Stimulated activated CD8-positive, alpha-beta memory T cell treated with anti-CD3 and anti-CD28 coated beads, Interleukin-12 subunit alpha, Interleukin-12 subunit beta, amount 100 ng/mL, for 24 hours (primary cell): ENCODE measurements at regions not wholly inside any gene's neighbourhood (a gene's known extent, or its start where the extent isn't known, plus 50 kb on each side); places are given as distances from the start of the nearest gene placed in this dataset.

Experiments
- DNase-seq: peaks from one replicate; pipeline ENCODE4 v3.0.0-alpha.2; 2020; ENCODE audit errors: extremely low read depth

- no peak for DNase-seq
Observed at GRCh38 chr4:19783667-19784223, 468.0 kb upstream of the SLIT2 start.

DNA sequence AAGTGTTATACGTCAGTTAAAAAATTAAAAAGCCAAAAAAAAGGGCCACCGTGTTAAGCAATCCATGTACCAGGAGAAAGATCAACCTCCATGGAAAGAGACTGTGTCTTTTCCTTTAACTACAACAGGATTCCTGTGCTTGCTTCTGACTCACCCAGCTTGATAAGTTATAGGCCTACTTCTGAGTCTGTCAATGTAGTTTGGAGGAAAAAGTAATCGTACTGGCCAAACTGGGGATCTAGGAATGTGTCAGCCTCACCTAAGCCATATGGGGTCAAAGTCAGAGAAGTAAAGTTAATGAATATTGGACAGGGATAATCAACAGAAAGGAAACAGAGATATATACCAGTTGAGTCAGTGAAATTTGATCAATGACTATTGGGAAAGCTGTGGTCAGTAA is 470.8 kb upstream of the SLIT2 start:
- DNase-seq: no peak

DNA sequence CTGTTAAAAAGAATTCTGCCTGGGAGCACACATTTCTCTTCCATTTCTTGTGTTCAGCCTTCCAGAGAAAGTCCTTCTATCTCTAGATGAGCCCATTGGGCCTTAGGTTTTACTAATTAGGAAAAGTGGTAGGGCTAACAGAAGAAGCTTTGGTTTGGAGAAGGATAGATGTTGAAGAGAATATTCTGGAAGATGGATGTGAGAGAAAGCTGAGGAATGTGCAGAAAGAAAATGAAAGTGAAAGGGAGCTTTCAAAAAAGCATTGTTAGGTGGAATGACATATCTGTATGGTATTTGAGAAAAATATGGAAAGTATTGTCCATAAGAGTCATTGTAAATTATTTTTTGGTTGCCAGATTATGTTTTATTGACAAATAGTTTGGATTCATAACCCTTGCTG is 474.8 kb upstream of the SLIT2 start:
- DNase-seq: no peak

- DNase-seq: no peak
Observed at GRCh38 chr4:19776021-19776459, 475.7 kb upstream of the SLIT2 start.

- no peak for DNase-seq
Observed at GRCh38 chr4:19774690-19775256, 476.9 kb upstream of the SLIT2 start.

DNA sequence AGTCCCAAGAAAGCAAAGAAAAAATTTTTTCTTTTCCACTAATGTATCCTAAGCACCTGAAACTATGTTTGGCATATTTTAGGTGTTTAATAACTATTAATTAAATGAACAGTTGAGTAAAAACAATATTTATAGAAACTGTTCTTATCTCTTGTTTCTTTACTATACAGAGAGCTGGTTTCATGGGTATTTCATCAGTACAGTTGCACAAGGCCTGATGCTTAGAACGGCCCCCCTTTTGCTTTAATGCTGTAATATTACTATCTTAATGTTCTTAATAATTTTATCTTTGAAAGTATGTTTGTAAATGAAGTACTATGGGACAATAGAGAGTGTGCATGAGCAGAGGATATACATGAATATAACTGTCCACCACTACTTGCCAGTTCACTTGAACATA is 479.1 kb upstream of the SLIT2 start:
- no peak for DNase-seq

DNA sequence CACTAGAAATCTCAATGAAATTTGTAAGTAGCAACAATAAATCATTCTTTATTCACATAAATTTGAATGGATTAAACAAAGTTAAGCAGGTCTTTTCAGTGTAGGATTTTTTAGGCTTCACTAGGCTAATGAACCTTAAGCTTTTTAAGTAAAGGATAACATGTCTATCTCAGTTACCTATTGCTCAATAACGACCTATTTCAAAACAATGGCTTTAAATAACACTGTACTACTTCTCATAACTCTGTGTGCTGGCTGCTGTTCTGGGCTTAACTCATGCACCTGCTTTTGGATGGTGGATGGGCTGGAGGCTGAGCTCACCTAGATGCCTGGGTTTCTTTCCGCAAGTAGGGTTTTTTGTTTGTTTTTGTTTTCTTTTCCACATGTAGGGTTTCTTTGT is 495.0 kb upstream of the SLIT2 start:
- DNase-seq: no peak

GRCh38 chr4:19752599-19752998 is 499.1 kb upstream of the SLIT2 start:
- DNase-seq: no peak

- no peak for DNase-seq
Observed at GRCh38 chr4:19748519-19749479, 502.9 kb upstream of the SLIT2 start.

DNA sequence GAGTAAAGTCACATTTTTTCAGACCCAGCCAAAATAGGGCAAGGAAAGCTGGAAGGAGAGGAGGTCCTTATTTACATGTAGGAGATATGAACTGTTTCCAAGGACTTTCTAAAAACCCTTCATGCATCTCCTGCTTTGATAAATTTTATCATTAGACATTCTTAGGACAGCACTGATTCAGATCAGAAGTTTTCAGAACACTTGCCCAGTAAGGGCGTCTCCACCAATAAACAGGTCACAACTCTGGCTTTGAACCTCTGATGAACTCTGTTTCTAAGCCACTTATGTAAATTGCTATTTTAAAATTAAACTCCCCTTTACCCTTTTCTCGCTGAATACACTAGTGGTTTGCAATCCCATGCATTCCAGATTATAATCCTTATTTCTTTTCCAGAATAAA is 505.3 kb upstream of the SLIT2 start:
- no peak for DNase-seq

DNA sequence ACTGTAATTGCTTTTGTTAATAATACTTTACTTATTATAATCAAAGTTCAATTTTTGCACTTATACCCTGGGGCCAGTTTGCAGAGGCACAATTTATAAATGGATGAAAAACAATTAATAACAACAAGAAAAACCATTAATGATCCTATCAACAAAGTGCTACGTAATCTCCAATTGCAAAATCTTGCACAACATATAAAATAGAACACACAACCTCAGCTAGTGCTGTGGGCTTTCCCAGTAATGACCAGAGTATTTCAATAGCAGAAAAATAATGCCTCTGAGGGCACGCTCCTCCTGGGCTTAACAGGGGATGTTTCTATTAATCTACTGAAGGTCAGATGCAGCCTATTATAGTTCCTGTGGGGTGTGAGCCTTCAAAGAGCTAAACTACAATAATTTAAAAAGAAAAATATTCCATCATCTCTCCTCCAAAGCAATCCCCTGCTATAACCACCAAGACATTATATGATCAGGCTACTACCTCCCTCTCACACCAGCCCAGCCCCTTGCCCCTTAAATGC is 508.5 kb upstream of the SLIT2 start:
- no peak for DNase-seq

- DNase-seq: no peak
Observed at GRCh38 chr4:19739101-19739651, 512.5 kb upstream of the SLIT2 start.

DNA sequence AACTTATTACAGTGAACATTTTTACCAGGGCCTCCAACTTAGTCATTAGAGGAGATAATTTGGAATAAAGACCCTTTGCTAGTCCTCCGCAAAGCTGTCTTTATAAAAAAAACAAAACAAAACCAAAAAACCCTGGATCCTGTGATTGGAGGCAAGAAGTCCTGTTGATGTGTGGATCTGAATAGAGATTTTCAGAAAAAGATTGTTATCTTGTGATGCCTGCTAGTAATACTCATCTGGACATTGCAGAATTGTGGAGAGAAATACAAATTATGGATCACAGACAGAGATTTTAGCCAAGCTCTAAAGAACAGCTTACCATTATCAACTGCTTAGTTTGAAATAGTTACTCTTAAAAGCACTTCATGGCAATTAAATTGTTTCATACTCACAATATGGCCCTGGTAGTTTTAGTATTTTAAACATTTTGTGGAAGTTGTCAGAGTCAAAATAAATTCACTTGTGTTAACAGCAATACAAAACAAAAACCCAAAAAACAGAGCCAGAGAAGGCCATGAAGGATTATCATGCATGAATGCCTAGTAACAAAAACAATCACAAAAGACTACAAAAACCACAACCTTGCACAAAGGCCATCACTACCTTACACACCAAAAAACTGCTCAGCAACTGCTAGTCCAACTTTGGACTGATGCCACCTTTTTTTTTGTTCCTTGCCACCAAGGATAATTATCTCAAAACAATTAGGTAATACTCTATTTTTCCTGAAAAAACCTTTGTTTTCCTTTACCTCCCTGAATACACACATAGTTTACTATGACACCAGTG is 514.5 kb upstream of the SLIT2 start:
- no peak for DNase-seq

- DNase-seq: no peak
Observed at GRCh38 chr4:19735012-19735411, 516.7 kb upstream of the SLIT2 start.

DNA sequence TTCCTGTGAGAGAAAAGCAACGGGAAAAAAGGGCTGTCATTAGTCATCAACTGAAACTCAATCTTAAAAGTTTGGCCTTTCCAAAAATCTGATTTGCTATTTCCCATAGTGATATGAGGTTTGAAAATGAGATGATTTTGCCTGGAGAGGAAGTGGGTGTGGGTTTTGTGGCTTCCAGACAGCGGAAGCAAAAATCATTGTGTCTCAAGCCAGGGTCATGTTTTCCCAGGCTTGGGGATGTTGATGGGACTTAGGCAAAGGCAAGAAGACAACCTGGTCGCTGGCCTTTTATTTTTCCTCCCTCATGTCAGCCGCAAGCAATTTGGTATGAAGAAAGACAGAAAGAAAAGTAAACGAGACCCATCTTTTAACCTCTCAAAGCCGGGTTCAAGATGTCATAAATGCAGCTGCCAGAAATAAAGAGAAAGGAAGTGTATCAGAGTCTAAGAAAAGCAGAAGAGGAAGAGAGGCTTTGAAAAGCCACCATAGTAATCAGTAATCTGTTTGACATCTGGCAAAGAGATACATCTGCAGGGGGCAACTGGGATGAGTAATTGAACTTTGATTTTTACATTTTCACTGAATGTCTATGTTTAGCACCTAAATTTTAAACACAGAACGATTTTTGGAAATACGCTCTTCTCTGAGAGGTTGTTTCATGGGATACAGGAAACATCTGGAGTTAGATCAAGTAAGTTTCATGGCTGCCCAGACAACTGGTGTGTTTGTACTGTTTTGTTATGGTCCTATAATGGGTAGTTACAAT is 521.6 kb upstream of the SLIT2 start:
- DNase-seq: no peak

DNA sequence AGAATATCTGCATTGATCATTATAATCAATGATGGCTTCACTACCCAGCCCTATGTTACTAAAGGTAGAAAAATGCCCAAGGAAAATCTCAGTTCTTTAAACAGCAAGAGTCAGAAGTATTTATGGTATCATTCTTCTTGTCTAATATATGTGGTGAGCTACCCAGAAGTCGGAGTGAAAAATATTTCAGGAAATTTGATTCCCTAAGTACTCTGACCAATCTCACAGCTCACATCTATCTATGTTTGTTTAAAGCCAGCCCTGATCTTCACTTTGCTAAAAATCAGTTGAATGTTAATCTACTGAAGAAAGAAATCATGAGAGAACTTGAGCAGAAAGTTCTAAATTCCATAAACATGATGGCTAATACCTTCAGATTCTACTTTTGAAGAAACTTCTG is 522.9 kb upstream of the SLIT2 start:
- DNase-seq: no peak

- DNase-seq: no peak
Observed at GRCh38 chr4:19727141-19727540, 524.6 kb upstream of the SLIT2 start.

- no peak for DNase-seq
Observed at GRCh38 chr4:19725130-19725529, 526.6 kb upstream of the SLIT2 start.

GRCh38 chr4:19722404-19722803 is 529.3 kb upstream of the SLIT2 start:
- no peak for DNase-seq

DNA sequence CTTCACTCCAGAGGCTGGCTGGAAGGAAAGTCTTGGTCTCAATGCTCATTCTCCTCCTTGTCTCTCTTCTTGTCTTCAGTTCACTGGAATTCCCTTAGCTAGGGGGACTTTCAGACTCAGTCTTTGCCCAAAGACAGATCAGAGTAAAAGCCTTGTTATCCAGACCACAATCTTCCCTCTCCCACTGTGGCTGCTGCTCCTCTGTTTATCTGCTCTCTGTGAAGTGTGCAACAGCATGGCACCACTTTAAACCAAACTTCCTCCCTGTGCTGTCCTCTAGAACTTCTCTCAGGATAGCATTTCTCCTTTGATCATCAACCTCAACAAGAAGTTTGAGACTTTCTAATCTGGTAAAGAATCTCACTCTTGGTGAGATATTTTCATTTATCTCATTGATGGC is 530.1 kb upstream of the SLIT2 start:
- no peak for DNase-seq

- DNase-seq: no peak
Observed at GRCh38 chr4:19720610-19721009, 531.1 kb upstream of the SLIT2 start.
